ENCODE measurements at regions not wholly inside any gene's neighbourhood (a gene's known extent, or its start where the extent isn't known, plus 50 kb on each side); places are given as distances from the start of the nearest gene placed in this dataset.

DNA sequence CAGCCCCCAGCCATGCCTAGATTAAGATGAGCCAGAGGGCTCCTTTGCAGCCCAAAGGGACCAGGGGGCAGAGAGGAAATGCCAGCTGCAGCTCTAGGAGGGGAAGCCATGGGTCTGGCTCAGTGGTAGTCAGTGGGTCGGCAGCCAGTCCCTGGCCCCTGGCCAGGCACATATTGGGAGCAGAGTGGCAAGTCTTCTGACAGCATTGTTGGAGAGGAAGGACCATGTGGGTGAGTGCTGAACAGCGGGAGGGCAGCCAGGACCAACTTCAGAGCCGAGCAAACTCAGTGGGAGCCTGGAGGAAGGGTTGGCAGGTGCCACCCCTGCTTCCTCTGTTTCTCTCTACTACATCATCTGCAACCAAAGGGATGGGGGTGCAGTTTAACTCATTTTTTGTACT, 140.5 kb upstream of the PELI1 start:
- no peak for TF ChIP-seq EZH2 (IDR thresholded peaks at IDR 0.05; ENCODE audit: low read length, missing control alignments)
- TF ChIP-seq, protein P1, sequence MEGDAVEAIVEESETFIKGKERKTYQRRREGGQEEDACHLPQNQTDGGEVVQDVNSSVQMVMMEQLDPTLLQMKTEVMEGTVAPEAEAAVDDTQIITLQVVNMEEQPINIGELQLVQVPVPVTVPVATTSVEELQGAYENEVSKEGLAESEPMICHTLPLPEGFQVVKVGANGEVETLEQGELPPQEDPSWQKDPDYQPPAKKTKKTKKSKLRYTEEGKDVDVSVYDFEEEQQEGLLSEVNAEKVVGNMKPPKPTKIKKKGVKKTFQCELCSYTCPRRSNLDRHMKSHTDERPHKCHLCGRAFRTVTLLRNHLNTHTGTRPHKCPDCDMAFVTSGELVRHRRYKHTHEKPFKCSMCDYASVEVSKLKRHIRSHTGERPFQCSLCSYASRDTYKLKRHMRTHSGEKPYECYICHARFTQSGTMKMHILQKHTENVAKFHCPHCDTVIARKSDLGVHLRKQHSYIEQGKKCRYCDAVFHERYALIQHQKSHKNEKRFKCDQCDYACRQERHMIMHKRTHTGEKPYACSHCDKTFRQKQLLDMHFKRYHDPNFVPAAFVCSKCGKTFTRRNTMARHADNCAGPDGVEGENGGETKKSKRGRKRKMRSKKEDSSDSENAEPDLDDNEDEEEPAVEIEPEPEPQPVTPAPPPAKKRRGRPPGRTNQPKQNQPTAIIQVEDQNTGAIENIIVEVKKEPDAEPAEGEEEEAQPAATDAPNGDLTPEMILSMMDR (conservative IDR thresholded peaks at IDR 0.05 in 1 of 2, IDR thresholded peaks at IDR 0.05 in 1 of 2; ENCODE audit: low read depth in 1 of 2, low read length in 2 of 2), result no peak

All from fibroblast of lung (primary cell).